Kidney glomerular epithelial cell (primary cell): ENCODE measurements at regions not wholly inside any gene's neighbourhood (a gene's known extent, or its start where the extent isn't known, plus 50 kb on each side); places are given as distances from the start of the nearest gene placed in this dataset.

Experiments used
- DNase-seq: peaks from one replicate; lab custom pipeline; 2025; lab: John Stamatoyannopoulos, UW

GRCh38 chr22:49326558-49326957 lies 501.1 kb downstream of the BRD1 start:
- DNase-seq = no peak

- no peak for DNase-seq
Measured at GRCh38 chr22:49325531-49326395, 501.9 kb downstream of the BRD1 start.

GRCh38 chr22:49324527-49325491 lies 502.9 kb downstream of the BRD1 start:
- DNase-seq = no peak

GRCh38 chr22:49323751-49324415 lies 503.8 kb downstream of the BRD1 start:
- DNase-seq = no peak

- no peak for DNase-seq
Measured at GRCh38 chr22:49322861-49323622, 504.6 kb downstream of the BRD1 start.

GRCh38 chr22:49322231-49322630 lies 505.4 kb downstream of the BRD1 start:
- DNase-seq = no peak

- no peak for DNase-seq
Measured at GRCh38 chr22:49321477-49322055, 506.1 kb downstream of the BRD1 start.

- DNase-seq = no peak
Measured at GRCh38 chr22:49320714-49321476, 506.8 kb downstream of the BRD1 start.

GRCh38 chr22:49317369-49317768 lies 510.3 kb downstream of the BRD1 start:
- no peak for DNase-seq

GRCh38 chr22:49312601-49313000 lies 515.1 kb downstream of the BRD1 start:
- DNase-seq = no peak

- DNase-seq = no peak
Measured at GRCh38 chr22:49310354-49310753, 517.3 kb downstream of the BRD1 start.

GRCh38 chr22:49308300-49308699 lies 519.4 kb downstream of the BRD1 start:
- no peak for DNase-seq

GRCh38 chr22:49307870-49308269 lies 519.8 kb downstream of the BRD1 start:
- no peak for DNase-seq

GRCh38 chr22:49307481-49307830 lies 520.2 kb downstream of the BRD1 start:
- DNase-seq = no peak

- no peak for DNase-seq
Measured at GRCh38 chr22:49306632-49307480, 520.8 kb downstream of the BRD1 start.

GRCh38 chr22:49305966-49306631 lies 521.6 kb downstream of the BRD1 start:
- no peak for DNase-seq

GRCh38 chr22:49305214-49305965 lies 522.3 kb downstream of the BRD1 start:
- no peak for DNase-seq

- DNase-seq = no peak
Measured at GRCh38 chr22:49303781-49304461, 523.8 kb downstream of the BRD1 start.
